PC-9 (cell line): ENCODE measurements at regions not wholly inside any gene's neighbourhood (a gene's known extent, or its start where the extent isn't known, plus 50 kb on each side); places are given as distances from the start of the nearest gene placed in this dataset.
"Not testable (repeated sequence)": the region's sequence is repeated elsewhere in the genome, so short reads cannot be mapped to it uniquely, and the experiment has no call there.

Experiments
- BruUV-seq: library from RNA; stranded (reverse); fragments of 400-500 nt; replicated peaks from 2 replicates; lab custom pipeline; 2021; lab: Mats Ljungman, UMichigan
- CTCF ChIA-PET: fragments of 300-600 bp; sonication (Branson Sonifier 250); formaldehyde crosslinking; loops from one replicate; lab custom pipeline; 2022; ENCODE audit warnings: antibody characterized with exemption; lab: Charles Lee
- POLR2A ChIA-PET: fragments of 300-600 bp; sonication (Branson Sonifier 250); formaldehyde crosslinking; loops from one replicate; lab custom pipeline; 2022; ENCODE audit warnings: antibody characterized with exemption; ENCODE audit not compliant: unreplicated experiment; lab: Charles Lee
- DNase-seq, 2 experiments: peaks; one replicate each; pipeline versions ENCODE4 v3.0.0 to v3.0.0-alpha.2; 2015 to 2022; ENCODE audit warnings: mixed read lengths in 1 of 2
- H2AFZ ChIP-seq: fragments of 200-600 bp; sonication (generic); 2 replicates; pipeline ENCODE4 v1.8.1; 2017; ENCODE audit warnings: antibody characterized with exemption
- H3F3A ChIP-seq: fragments of 200-600 bp; sonication (generic); 2 replicates; pipeline ENCODE4 v1.8.1; 2017; ENCODE audit warnings: antibody characterized with exemption, mild to moderate bottlenecking, low read depth; ENCODE audit not compliant: insufficient read depth
- H3K27ac ChIP-seq: fragments of 200-600 bp; sonication (generic); 2 replicates; pipeline ENCODE4 v1.6.1; 2016; ENCODE audit warnings: mixed run types
- H3K27me3 ChIP-seq: fragments of 200-600 bp; sonication (generic); 2 replicates; pipeline ENCODE4 v1.6.1; 2016; ENCODE audit warnings: low read depth, mixed run types; ENCODE audit not compliant: insufficient read depth
- H3K36me3 ChIP-seq: fragments of 200-600 bp; sonication (generic); 2 replicates; pipeline ENCODE4 v1.6.1; 2016; ENCODE audit warnings: low read depth, mixed run types
- H3K4me1 ChIP-seq: fragments of 200-600 bp; sonication (generic); replicated peaks from 2 replicates; pipeline ENCODE4 v1.6.1; 2016; ENCODE audit warnings: mixed run types; ENCODE audit not compliant: insufficient read depth
- H3K4me2 ChIP-seq: fragments of 200-600 bp; sonication (generic); 2 replicates; pipeline ENCODE4 v1.6.1; 2017; ENCODE audit warnings: mixed run types
- H3K4me3 ChIP-seq: fragments of 200-600 bp; sonication (generic); 2 replicates; pipeline ENCODE4 v1.6.1; 2016; ENCODE audit warnings: mixed run types
- H3K79me2 ChIP-seq: fragments of 200-600 bp; sonication (generic); 2 replicates; pipeline ENCODE4 v1.6.1; 2017; ENCODE audit warnings: low read depth, mixed run types
- H3K9me2 ChIP-seq: fragments of 200-600 bp; sonication (generic); 2 replicates; pipeline ENCODE4 v1.8.1; 2017; ENCODE audit warnings: mild to moderate bottlenecking; ENCODE audit not compliant: insufficient read depth
- H3K9me3 ChIP-seq: fragments of 200-600 bp; sonication (generic); 2 replicates; pipeline ENCODE4 v1.8.1; 2016; ENCODE audit warnings: low read depth; ENCODE audit not compliant: insufficient read depth
- H4K20me1 ChIP-seq: fragments of 200-600 bp; sonication (generic); 2 replicates; pipeline ENCODE4 v1.8.1; 2017; ENCODE audit not compliant: insufficient read depth
- intact Hi-C: fragments of 100-400 bp; cut with micrococcal nuclease; formaldehyde crosslinking; loops from one replicate; pipeline ENCODE4 v1.10.0; 2022; ENCODE audit not compliant: unreplicated experiment

DNA sequence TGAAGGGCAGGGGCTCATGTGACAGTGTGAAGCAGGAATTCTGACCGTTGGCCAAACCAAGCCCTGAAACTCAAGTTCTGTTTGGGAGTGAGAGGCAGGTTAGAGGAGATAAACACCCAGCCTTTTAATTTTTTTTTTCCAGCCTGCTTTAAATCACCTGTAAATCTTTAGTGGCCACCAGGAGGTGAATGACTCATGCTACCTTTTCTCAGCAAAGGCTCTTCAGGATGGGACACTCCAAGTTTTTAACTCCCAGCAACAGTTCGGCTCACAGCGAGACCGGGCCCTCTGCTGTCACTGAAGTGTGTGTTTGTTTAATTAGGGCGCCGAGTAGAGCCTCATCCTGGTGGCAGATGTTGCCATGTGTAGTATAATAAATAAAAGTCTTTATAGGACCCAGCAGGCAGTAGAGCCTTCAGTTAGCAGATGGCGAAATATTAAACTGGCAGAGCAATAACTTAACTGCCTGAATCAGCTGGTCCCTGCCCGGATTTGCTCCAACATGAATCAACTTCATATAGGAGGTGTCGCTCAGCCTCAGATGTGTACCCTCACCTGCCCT is 180.3 kb downstream of the NPIPA7 start:
- DNase-seq, H3K27me3 ChIP-seq, H3K4me3 ChIP-seq, H3F3A ChIP-seq, H3K4me2 ChIP-seq, CTCF ChIA-PET, H3K36me3 ChIP-seq, POLR2A ChIA-PET, BruUV-seq, H3K4me1 ChIP-seq, H3K9me3 ChIP-seq, H4K20me1 ChIP-seq, H3K27ac ChIP-seq, H3K9me2 ChIP-seq, H3K79me2 ChIP-seq, intact Hi-C loops, H2AFZ ChIP-seq: not testable (repeated sequence)

- H3K27ac ChIP-seq, H2AFZ ChIP-seq, intact Hi-C loops, BruUV-seq, H3K4me1 ChIP-seq, H3K4me2 ChIP-seq, H3F3A ChIP-seq, CTCF ChIA-PET, H3K79me2 ChIP-seq, DNase-seq, H3K9me2 ChIP-seq, H4K20me1 ChIP-seq, H3K9me3 ChIP-seq, H3K36me3 ChIP-seq, POLR2A ChIA-PET, H3K4me3 ChIP-seq, H3K27me3 ChIP-seq: not testable (repeated sequence)
These were observed 182.6 kb downstream of the NPIPA7 start for GRCh38 chr16:16561532-16561931.

- H3K9me3 ChIP-seq, intact Hi-C loops, H2AFZ ChIP-seq, H3K9me2 ChIP-seq, BruUV-seq, H3K4me3 ChIP-seq, POLR2A ChIA-PET, DNase-seq, H3K79me2 ChIP-seq, H3F3A ChIP-seq, H3K27me3 ChIP-seq, CTCF ChIA-PET, H4K20me1 ChIP-seq, H3K36me3 ChIP-seq, H3K4me1 ChIP-seq, H3K4me2 ChIP-seq, H3K27ac ChIP-seq: not testable (repeated sequence)
These were observed 185.0 kb downstream of the NPIPA7 start for GRCh38 chr16:16563962-16564361.

DNA sequence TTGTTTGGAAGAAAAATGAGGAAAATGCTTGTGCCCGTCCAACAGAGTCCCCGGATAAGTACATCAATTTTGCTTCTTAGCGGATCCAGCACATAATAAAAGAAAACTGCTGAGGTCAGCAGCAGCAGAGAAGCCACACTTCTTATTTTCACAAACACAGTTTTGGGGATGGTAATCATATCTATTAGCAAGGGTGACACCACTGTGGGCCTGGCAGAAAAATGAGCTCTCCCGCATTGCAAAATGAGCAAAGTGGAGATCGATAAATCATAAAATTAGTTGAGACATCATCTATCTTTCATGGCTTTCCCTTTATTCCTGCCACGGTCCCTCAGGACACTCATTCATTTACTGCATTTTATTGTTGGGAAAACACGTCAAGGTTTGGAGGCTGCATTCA is 186.4 kb downstream of the NPIPA7 start:
- H4K20me1 ChIP-seq, H2AFZ ChIP-seq, H3K27ac ChIP-seq, CTCF ChIA-PET, DNase-seq, intact Hi-C loops, H3K79me2 ChIP-seq, H3K9me3 ChIP-seq, H3K4me1 ChIP-seq, H3K36me3 ChIP-seq, H3F3A ChIP-seq, H3K4me3 ChIP-seq, H3K27me3 ChIP-seq, BruUV-seq, H3K9me2 ChIP-seq, POLR2A ChIA-PET, H3K4me2 ChIP-seq: not testable (repeated sequence)

- DNase-seq, intact Hi-C loops, H3K9me2 ChIP-seq, H3K4me3 ChIP-seq, H3K4me2 ChIP-seq, H4K20me1 ChIP-seq, H3K36me3 ChIP-seq, H2AFZ ChIP-seq, H3K27me3 ChIP-seq, POLR2A ChIA-PET, CTCF ChIA-PET, H3K4me1 ChIP-seq, BruUV-seq, H3K27ac ChIP-seq, H3K9me3 ChIP-seq, H3F3A ChIP-seq, H3K79me2 ChIP-seq: not testable (repeated sequence)
These were observed 191.1 kb downstream of the NPIPA7 start for GRCh38 chr16:16570055-16570454.

- BruUV-seq, H3K4me2 ChIP-seq, DNase-seq, H3K4me1 ChIP-seq, H3K79me2 ChIP-seq, H3K36me3 ChIP-seq, H3K4me3 ChIP-seq, H4K20me1 ChIP-seq, H3K9me2 ChIP-seq, H3K27ac ChIP-seq, intact Hi-C loops, H3F3A ChIP-seq, CTCF ChIA-PET, POLR2A ChIA-PET, H3K27me3 ChIP-seq, H3K9me3 ChIP-seq, H2AFZ ChIP-seq: not testable (repeated sequence)
These were observed 191.9 kb downstream of the NPIPA7 start for GRCh38 chr16:16570874-16571273.

- H4K20me1 ChIP-seq, H3K4me3 ChIP-seq, DNase-seq, H3F3A ChIP-seq, H3K4me1 ChIP-seq, BruUV-seq, H3K4me2 ChIP-seq, H3K36me3 ChIP-seq, H3K79me2 ChIP-seq, H3K9me3 ChIP-seq, CTCF ChIA-PET, POLR2A ChIA-PET, H3K27me3 ChIP-seq, intact Hi-C loops, H3K27ac ChIP-seq, H3K9me2 ChIP-seq, H2AFZ ChIP-seq: not testable (repeated sequence)
These were observed 193.3 kb downstream of the NPIPA7 start for GRCh38 chr16:16572130-16572774.
